ENCODE measurements at regions not wholly inside any gene's neighbourhood (a gene's known extent, or its start where the extent isn't known, plus 50 kb on each side); places are given as distances from the start of the nearest gene placed in this dataset.

- no peaks in the 10 kb centered on the region for H3K9me3 ChIP-seq (ENCODE audit: low read depth)
- H3K36me3 ChIP-seq = no peaks in the 10 kb centered on the region
- H3K4me3 ChIP-seq = no peak overlapping the region
- no peaks in the 10 kb centered on the region for H3K4me1 ChIP-seq (ENCODE audit: low read depth)
- DNase-seq (ENCODE audit: low read depth in 1 of 2, low spot score in 1 of 2) = no peak
- H3K27me3 ChIP-seq = no peaks in the 10 kb centered on the region
- no peak overlapping the region for H3K27ac ChIP-seq
- TF ChIP-seq CTCF (IDR thresholded peaks at IDR 0.05; ENCODE audit: low read depth, low read length) = no peak
Measured at GRCh38 chr13:28551498-28551895, 56.6 kb upstream of the FLT1 start.

GRCh38 chr13:28550721-28551497 lies 56.0 kb upstream of the FLT1 start:
- Histone ChIP-seq H3K27me3 (no peaks in the 10 kb centered on the region), H3K27ac (no peak overlapping the region), H3K4me3 (no peak overlapping the region), H3K4me1 (ENCODE audit: low read depth) (no peaks in the 10 kb centered on the region), H3K9me3 (ENCODE audit: low read depth) (no peaks in the 10 kb centered on the region), H3K36me3 (no peaks in the 10 kb centered on the region)
- DNase-seq (ENCODE audit: low read depth in 1 of 2, low spot score in 1 of 2) = no peak
- TF ChIP-seq CTCF (IDR thresholded peaks at IDR 0.05; ENCODE audit: low read depth, low read length) = no peak

- Histone ChIP-seq H3K4me1 (ENCODE audit: low read depth) (no peaks in the 10 kb centered on the region), H3K27ac (no peak overlapping the region), H3K4me3 (no peak overlapping the region), H3K9me3 (ENCODE audit: low read depth) (no peaks in the 10 kb centered on the region), H3K27me3 (no peaks in the 10 kb centered on the region), H3K36me3 (no peaks in the 10 kb centered on the region)
- TF ChIP-seq CTCF (IDR thresholded peaks at IDR 0.05; ENCODE audit: low read depth, low read length) = no peak
- DNase-seq (ENCODE audit: low read depth in 1 of 2, low spot score in 1 of 2) = no peak
Measured at GRCh38 chr13:28550091-28550490, 55.2 kb upstream of the FLT1 start.

GRCh38 chr13:28548872-28549271 lies 53.9 kb upstream of the FLT1 start:
- Histone ChIP-seq H3K4me3 (no peak overlapping the region), H3K4me1 (ENCODE audit: low read depth) (no peaks in the 10 kb centered on the region), H3K27ac (no peak overlapping the region), H3K27me3 (no peaks in the 10 kb centered on the region), H3K9me3 (ENCODE audit: low read depth) (no peaks in the 10 kb centered on the region), H3K36me3 (no peaks in the 10 kb centered on the region)
- no peak for DNase-seq (ENCODE audit: low read depth in 1 of 2, low spot score in 1 of 2)
- TF ChIP-seq CTCF (IDR thresholded peaks at IDR 0.05; ENCODE audit: low read depth, low read length) = peak; percentile 7

- Histone ChIP-seq H3K27me3 (no peaks in the 10 kb centered on the region), H3K4me3 (no peak overlapping the region), H3K9me3 (ENCODE audit: low read depth) (no peaks in the 10 kb centered on the region), H3K27ac (no peak overlapping the region), H3K4me1 (ENCODE audit: low read depth) (no peaks in the 10 kb centered on the region), H3K36me3 (no peaks in the 10 kb centered on the region)
- TF ChIP-seq CTCF (IDR thresholded peaks at IDR 0.05; ENCODE audit: low read depth, low read length) = no peak
- no peak for DNase-seq (ENCODE audit: low read depth in 1 of 2, low spot score in 1 of 2)
Measured at GRCh38 chr13:28548468-28548867, 53.5 kb upstream of the FLT1 start.

Measured in cardiac muscle cell (in vitro differentiated cells and primary cell).